HepG2 (cell line): ENCODE measurements at regions not wholly inside any gene's neighbourhood (a gene's known extent, or its start where the extent isn't known, plus 50 kb on each side); places are given as distances from the start of the nearest gene placed in this dataset.

ENCODE experiments used
- BCL6 ChIP-seq: IDR thresholded peaks from 2 replicates; pipeline ENCODE4 v1.6.1; 2016; ENCODE audit warnings: missing genetic modification reagents, missing compliant biosample characterization
- HIC2 ChIP-seq: sonication (generic); formaldehyde crosslinking; IDR thresholded peaks from 2 replicates; pipeline ENCODE4 v1.9.0; 2022; ENCODE audit warnings: low read depth, missing genetic modification reagents
- HNF4A ChIP-seq: sonication (generic); formaldehyde crosslinking; IDR thresholded peaks from 2 replicates; pipeline ENCODE4 v1.4.0; 2020; ENCODE audit warnings: missing genetic modification reagents
- RAD21 ChIP-seq: fragments of 450-650 bp; formaldehyde crosslinking; IDR thresholded peaks from 2 replicates; pipeline ENCODE4 v1.5.0; 2020; ENCODE audit warnings: mild to moderate bottlenecking
- SP2 ChIP-seq: sonication (generic); formaldehyde crosslinking; IDR thresholded peaks from 2 replicates; pipeline ENCODE4 v1.5.1; 2020; ENCODE audit warnings: mild to moderate bottlenecking, missing genetic modification reagents
- U2AF2 ChIP-seq: fragments of 200-400 bp; formaldehyde crosslinking; IDR thresholded peaks from 2 replicates; pipeline ENCODE4 v1.6.1; 2017; ENCODE audit warnings: low read depth, mild to moderate bottlenecking, low read length
- ZNF335 ChIP-seq: sonication (generic); formaldehyde crosslinking; IDR thresholded peaks from 2 replicates; pipeline ENCODE4 v1.4.0; 2020; ENCODE audit warnings: missing genetic modification reagents
- ZNF512B ChIP-seq: sonication (generic); formaldehyde crosslinking; IDR thresholded peaks from 2 replicates; pipeline ENCODE4 v1.5.1; 2020; ENCODE audit warnings: missing genetic modification reagents, mild to moderate bottlenecking, borderline replicate concordance
- ZSCAN20 ChIP-seq: sonication (generic); formaldehyde crosslinking; IDR thresholded peaks from 2 replicates; pipeline ENCODE4 v1.4.0; 2020; ENCODE audit warnings: missing genetic modification reagents, mild to moderate bottlenecking, borderline replicate concordance
- TF ChIP-seq, protein P1 (sequence below): sonication (generic); formaldehyde crosslinking; IDR thresholded peaks from 2 replicates; pipeline ENCODE4 v1.5.0; 2020; ENCODE audit warnings: mild to moderate bottlenecking, missing genetic modification reagents
- TF ChIP-seq, protein P2 (sequence below): sonication (generic); formaldehyde crosslinking; IDR thresholded peaks from 2 replicates; pipeline ENCODE4 v1.5.0; 2020; ENCODE audit warnings: mild to moderate bottlenecking, missing genetic modification reagents, moderate library complexity

DNA sequence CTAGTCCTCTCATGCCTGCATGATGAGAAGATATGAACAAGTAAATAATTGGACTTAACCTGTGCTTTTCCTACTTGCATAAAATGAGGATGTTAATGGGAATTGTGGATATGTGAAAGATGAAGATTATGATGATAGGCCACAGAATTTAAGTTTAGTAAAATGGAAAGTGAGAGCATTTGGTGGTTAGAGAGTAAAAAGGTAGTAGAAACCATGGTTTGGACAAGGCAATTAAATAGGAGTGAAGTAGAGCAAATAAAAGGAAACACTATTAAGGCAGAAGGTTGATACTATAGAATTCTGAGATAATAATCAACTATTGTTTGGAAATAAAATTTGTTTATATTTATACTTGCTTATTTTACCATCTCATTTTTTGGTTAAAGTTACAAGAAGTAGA lies 1162.5 kb downstream of the MRPL39 start:
- TF ChIP-seq, protein P1, sequence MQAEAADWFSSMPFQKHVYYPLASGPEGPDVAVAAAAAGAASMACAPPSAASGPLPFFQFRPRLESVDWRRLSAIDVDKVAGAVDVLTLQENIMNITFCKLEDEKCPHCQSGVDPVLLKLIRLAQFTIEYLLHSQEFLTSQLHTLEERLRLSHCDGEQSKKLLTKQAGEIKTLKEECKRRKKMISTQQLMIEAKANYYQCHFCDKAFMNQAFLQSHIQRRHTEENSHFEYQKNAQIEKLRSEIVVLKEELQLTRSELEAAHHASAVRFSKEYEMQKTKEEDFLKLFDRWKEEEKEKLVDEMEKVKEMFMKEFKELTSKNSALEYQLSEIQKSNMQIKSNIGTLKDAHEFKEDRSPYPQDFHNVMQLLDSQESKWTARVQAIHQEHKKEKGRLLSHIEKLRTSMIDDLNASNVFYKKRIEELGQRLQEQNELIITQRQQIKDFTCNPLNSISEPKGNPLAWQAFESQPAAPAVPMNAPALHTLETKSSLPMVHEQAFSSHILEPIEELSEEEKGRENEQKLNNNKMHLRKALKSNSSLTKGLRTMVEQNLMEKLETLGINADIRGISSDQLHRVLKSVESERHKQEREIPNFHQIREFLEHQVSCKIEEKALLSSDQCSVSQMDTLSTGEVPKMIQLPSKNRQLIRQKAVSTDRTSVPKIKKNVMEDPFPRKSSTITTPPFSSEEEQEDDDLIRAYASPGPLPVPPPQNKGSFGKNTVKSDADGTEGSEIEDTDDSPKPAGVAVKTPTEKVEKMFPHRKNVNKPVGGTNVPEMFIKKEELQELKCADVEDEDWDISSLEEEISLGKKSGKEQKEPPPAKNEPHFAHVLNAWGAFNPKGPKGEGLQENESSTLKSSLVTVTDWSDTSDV (CRISPR knock-in tag) = no peak
- no peak for TF ChIP-seq BCL6 (CRISPR knock-in tag)
- no peak for TF ChIP-seq SP2 (CRISPR knock-in tag)
- TF ChIP-seq U2AF2 = no peak
- TF ChIP-seq, protein P2, sequence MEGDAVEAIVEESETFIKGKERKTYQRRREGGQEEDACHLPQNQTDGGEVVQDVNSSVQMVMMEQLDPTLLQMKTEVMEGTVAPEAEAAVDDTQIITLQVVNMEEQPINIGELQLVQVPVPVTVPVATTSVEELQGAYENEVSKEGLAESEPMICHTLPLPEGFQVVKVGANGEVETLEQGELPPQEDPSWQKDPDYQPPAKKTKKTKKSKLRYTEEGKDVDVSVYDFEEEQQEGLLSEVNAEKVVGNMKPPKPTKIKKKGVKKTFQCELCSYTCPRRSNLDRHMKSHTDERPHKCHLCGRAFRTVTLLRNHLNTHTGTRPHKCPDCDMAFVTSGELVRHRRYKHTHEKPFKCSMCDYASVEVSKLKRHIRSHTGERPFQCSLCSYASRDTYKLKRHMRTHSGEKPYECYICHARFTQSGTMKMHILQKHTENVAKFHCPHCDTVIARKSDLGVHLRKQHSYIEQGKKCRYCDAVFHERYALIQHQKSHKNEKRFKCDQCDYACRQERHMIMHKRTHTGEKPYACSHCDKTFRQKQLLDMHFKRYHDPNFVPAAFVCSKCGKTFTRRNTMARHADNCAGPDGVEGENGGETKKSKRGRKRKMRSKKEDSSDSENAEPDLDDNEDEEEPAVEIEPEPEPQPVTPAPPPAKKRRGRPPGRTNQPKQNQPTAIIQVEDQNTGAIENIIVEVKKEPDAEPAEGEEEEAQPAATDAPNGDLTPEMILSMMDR = no peak
- TF ChIP-seq HIC2 (CRISPR knock-in tag) = no peak
- no peak for TF ChIP-seq RAD21 (CRISPR knock-in tag)
- no peak for TF ChIP-seq ZSCAN20 (CRISPR knock-in tag)
- TF ChIP-seq ZNF512B (CRISPR knock-in tag) = no peak
- no peak for TF ChIP-seq ZNF335
- no peak for TF ChIP-seq HNF4A (CRISPR knock-in tag)
